Endothelial cell of umbilical vein (primary cell): ENCODE measurements at regions not wholly inside any gene's neighbourhood (a gene's known extent, or its start where the extent isn't known, plus 50 kb on each side); places are given as distances from the start of the nearest gene placed in this dataset.

Source experiments
- EZH2 ChIP-seq: IDR thresholded peaks from 2 replicates; pipeline ENCODE4 v1.6.1; 2012; ENCODE audit warnings: borderline replicate concordance, low read depth, mild to moderate bottlenecking, moderate library complexity, low read length, inconsistent platforms; ENCODE audit not compliant: severe bottlenecking
- TF ChIP-seq, protein P1 (sequence below), 2 donors: IDR thresholded peaks; 1 replicate in 1 of 2; 2 replicates in 1 of 2; pipeline ENCODE4 v1.5.1; 2011; ENCODE audit warnings: low read length in 2 of 2, mild to moderate bottlenecking in 2 of 2, moderate library complexity in 2 of 2, control low read depth in 1 of 2, inconsistent platforms in 1 of 2, low read depth in 1 of 2; ENCODE audit not compliant: insufficient read depth in 1 of 2; ENCODE audit errors: extremely low read depth in 1 of 2

DNA sequence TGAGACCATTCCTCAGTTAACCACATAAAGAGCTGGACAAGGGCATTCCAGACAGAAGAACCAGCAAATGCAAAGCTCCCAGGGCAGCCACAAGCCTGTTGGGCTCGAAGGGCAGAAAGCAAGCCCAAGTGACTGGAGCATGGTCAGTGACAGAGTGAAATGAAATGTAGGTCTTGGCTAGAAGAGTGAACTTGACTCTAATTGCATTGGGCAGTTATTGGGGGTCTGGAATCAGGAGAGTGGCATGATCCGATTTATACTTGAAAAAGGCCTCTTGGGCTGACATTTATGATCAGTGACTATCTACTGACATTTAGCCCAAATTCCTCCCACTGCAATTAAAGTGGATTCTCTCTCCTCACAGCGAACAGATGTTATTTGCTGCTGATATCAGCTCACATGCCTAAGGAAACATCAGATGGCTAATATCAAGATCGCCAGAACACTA, 152.5 kb upstream of the KLF7 start:
- TF ChIP-seq, protein P1, sequence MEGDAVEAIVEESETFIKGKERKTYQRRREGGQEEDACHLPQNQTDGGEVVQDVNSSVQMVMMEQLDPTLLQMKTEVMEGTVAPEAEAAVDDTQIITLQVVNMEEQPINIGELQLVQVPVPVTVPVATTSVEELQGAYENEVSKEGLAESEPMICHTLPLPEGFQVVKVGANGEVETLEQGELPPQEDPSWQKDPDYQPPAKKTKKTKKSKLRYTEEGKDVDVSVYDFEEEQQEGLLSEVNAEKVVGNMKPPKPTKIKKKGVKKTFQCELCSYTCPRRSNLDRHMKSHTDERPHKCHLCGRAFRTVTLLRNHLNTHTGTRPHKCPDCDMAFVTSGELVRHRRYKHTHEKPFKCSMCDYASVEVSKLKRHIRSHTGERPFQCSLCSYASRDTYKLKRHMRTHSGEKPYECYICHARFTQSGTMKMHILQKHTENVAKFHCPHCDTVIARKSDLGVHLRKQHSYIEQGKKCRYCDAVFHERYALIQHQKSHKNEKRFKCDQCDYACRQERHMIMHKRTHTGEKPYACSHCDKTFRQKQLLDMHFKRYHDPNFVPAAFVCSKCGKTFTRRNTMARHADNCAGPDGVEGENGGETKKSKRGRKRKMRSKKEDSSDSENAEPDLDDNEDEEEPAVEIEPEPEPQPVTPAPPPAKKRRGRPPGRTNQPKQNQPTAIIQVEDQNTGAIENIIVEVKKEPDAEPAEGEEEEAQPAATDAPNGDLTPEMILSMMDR (IDR thresholded peaks at IDR 0.05; ENCODE audit: extremely low read depth in 1 of 2, insufficient read depth in 1 of 2, low read depth in 1 of 2, low read length in 2 of 2): no peak
- no peak for TF ChIP-seq EZH2
